ENCODE measurements at regions not wholly inside any gene's neighbourhood (a gene's known extent, or its start where the extent isn't known, plus 50 kb on each side); places are given as distances from the start of the nearest gene placed in this dataset.

GRCh38 chr1:193727850-193728249 lies 541.4 kb upstream of the B3GALT2 start:
- DNase-seq (ENCODE audit: low read depth in 2 of 2, low spot score in 1 of 2) = no peak

GRCh38 chr1:193726722-193727121 lies 540.3 kb upstream of the B3GALT2 start:
- no peak for DNase-seq (ENCODE audit: low read depth in 2 of 2, low spot score in 1 of 2)

GRCh38 chr1:193712392-193712791 lies 526.0 kb upstream of the B3GALT2 start:
- no peak for DNase-seq (ENCODE audit: low read depth in 2 of 2, low spot score in 1 of 2)

GRCh38 chr1:193709607-193710006 lies 523.2 kb upstream of the B3GALT2 start:
- no peak for DNase-seq (ENCODE audit: low read depth in 2 of 2, low spot score in 1 of 2)

GRCh38 chr1:193707271-193708021 lies 521.0 kb upstream of the B3GALT2 start:
- DNase-seq (ENCODE audit: low read depth in 2 of 2, low spot score in 1 of 2) = no peak

GRCh38 chr1:193706766-193707165 lies 520.4 kb upstream of the B3GALT2 start:
- no peak for DNase-seq (ENCODE audit: low read depth in 2 of 2, low spot score in 1 of 2)

- no peak for DNase-seq (ENCODE audit: low read depth in 2 of 2, low spot score in 1 of 2)
Measured at GRCh38 chr1:193705554-193705981, 519.2 kb upstream of the B3GALT2 start.

GRCh38 chr1:193703655-193704054 lies 517.2 kb upstream of the B3GALT2 start:
- no peak for DNase-seq (ENCODE audit: low read depth in 2 of 2, low spot score in 1 of 2)

GRCh38 chr1:193703121-193703520 lies 516.7 kb upstream of the B3GALT2 start:
- DNase-seq (ENCODE audit: low read depth in 2 of 2, low spot score in 1 of 2) = no peak

- no peak for DNase-seq (ENCODE audit: low read depth in 2 of 2, low spot score in 1 of 2)
Measured at GRCh38 chr1:193701759-193702158, 515.3 kb upstream of the B3GALT2 start.

- no peak for DNase-seq (ENCODE audit: low read depth in 2 of 2, low spot score in 1 of 2)
Measured at GRCh38 chr1:193700710-193701355, 514.4 kb upstream of the B3GALT2 start.

GRCh38 chr1:193699261-193699660 lies 512.8 kb upstream of the B3GALT2 start:
- no peak for DNase-seq (ENCODE audit: low read depth in 2 of 2, low spot score in 1 of 2)

GRCh38 chr1:193697776-193698175 lies 511.4 kb upstream of the B3GALT2 start:
- no peak for DNase-seq (ENCODE audit: low read depth in 2 of 2, low spot score in 1 of 2)

GRCh38 chr1:193697115-193697762 lies 510.8 kb upstream of the B3GALT2 start:
- DNase-seq (ENCODE audit: low read depth in 2 of 2, low spot score in 1 of 2) = no peak

GRCh38 chr1:193694741-193695140 lies 508.3 kb upstream of the B3GALT2 start:
- no peak for DNase-seq (ENCODE audit: low read depth in 2 of 2, low spot score in 1 of 2)

GRCh38 chr1:193685986-193686385 lies 499.6 kb upstream of the B3GALT2 start:
- no peak for DNase-seq (ENCODE audit: low read depth in 2 of 2, low spot score in 1 of 2)

- no peak for DNase-seq (ENCODE audit: low read depth in 2 of 2, low spot score in 1 of 2)
Measured at GRCh38 chr1:193681422-193681821, 495.0 kb upstream of the B3GALT2 start.

GRCh38 chr1:193680924-193681316 lies 494.5 kb upstream of the B3GALT2 start:
- DNase-seq (ENCODE audit: low read depth in 2 of 2, low spot score in 1 of 2) = no peak

GRCh38 chr1:193680247-193680923 lies 494.0 kb upstream of the B3GALT2 start:
- no peak for DNase-seq (ENCODE audit: low read depth in 2 of 2, low spot score in 1 of 2)

GRCh38 chr1:193677874-193678273 lies 491.5 kb upstream of the B3GALT2 start:
- DNase-seq (ENCODE audit: low read depth in 2 of 2, low spot score in 1 of 2) = no peak

GRCh38 chr1:193676996-193677549 lies 490.7 kb upstream of the B3GALT2 start:
- no peak for DNase-seq (ENCODE audit: low read depth in 2 of 2, low spot score in 1 of 2)
